Stimulated activated naive CD8-positive, alpha-beta T cell treated with anti-CD3 and anti-CD28 coated beads, Interleukin-15, Interleukin-2, amounts not matched to agents 100 U/mL and 50 U/mL, for 24 hours (primary cell): ENCODE measurements at regions not wholly inside any gene's neighbourhood (a gene's known extent, or its start where the extent isn't known, plus 50 kb on each side); places are given as distances from the start of the nearest gene placed in this dataset.

Experiments
- ATAC-seq: fragments of 150-1000 bp; cut with Tn5 transposase; one replicate; pipeline ENCODE4 v1.10.0; 2021
- DNase-seq: peaks from one replicate; pipeline ENCODE4 v3.0.0; 2021

DNA sequence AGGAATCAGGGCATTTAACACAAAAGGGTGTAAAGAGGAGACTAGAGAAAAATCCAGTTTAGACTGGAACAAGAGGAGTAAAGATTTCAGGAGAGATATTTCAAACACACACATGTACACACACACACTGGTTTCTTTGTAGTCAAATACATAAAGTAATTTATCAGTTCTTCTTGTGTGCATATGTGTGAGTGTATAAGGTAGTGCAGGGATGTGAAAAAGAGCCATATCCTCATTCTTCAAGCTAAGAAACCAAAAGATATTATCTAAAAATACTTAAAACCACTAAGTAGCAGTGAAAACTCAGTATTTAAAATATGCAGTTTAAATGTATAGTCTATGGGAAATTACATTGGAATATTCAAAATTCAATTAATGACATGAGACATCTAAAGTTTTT lies 52.5 kb upstream of the CARD18 start:
- no peak for ATAC-seq
- no peak for DNase-seq

DNA sequence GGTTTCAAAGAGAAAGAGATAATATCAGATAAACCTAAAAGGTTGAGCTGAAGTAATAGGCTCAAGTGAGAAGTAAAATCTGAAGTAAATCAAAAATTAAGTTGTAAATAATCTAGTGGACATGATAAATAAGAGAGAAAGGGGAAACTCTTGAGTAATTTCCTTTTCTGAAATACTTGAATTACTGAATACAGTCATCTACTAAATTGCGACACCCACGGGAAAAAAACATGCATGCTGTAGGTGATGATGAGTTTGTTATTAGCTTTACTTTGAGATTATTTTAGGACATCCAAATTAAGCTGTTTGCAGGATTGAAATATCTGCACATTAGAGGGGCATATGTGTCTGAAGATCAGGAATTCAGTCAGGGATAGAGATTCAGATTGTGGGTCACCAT lies 50.0 kb upstream of the CARD18 start:
- DNase-seq (no peak), ATAC-seq (no peak)
